Body of pancreas (tissue), 4 donors: ENCODE measurements at regions not wholly inside any gene's neighbourhood (a gene's known extent, or its start where the extent isn't known, plus 50 kb on each side); places are given as distances from the start of the nearest gene placed in this dataset.
A peak's percentile ranks its signal among the peaks of the same experiment; 100 is the strongest.
"Not testable (repeated sequence)": the region's sequence is repeated elsewhere in the genome, so short reads cannot be mapped to it uniquely, and the experiment has no call there.

Source experiments
- ATAC-seq: fragments of 150-250 bp; one replicate; pipeline ENCODE4 v1.9.1; 2016
- DNase-seq, 4 donors: peaks; one replicate each; pipeline ENCODE4 v3.0.0-alpha.2; 2019
- H3K27ac ChIP-seq, 4 donors: fragments of 200-600 bp; sonication (generic); 1 replicate in 3 of 4; 2 replicates in 1 of 4; pipeline versions ENCODE4 v1.5.1 to v1.6.1; 2016 to 2019; ENCODE audit warnings: mild to moderate bottlenecking in 1 of 4, mixed read lengths in 1 of 4, moderate library complexity in 1 of 4
- H3K27me3 ChIP-seq, 2 donors: fragments of 200-600 bp; sonication (generic); one replicate each; pipeline ENCODE4 v1.6.0; 2016; ENCODE audit warnings: mild to moderate bottlenecking in 1 of 2
- H3K36me3 ChIP-seq, 2 donors: fragments of 200-600 bp; sonication (generic); replicated peaks in 1 of 2; 2 replicates each; pipeline ENCODE4 v1.5.1; 2016; ENCODE audit warnings: low read depth in 2 of 2; ENCODE audit not compliant: insufficient read depth in 1 of 2
- H3K4me1 ChIP-seq: fragments of 200-600 bp; sonication (generic); one replicate; pipeline ENCODE4 v1.6.0; 2016
- H3K4me3 ChIP-seq, 2 donors: fragments of 200-600 bp; sonication (generic); 1 replicate in 1 of 2; 2 replicates in 1 of 2; pipeline ENCODE4 v1.5.1; 2016 to 2019
- H3K9me3 ChIP-seq, 3 donors: fragments of 200-600 bp; sonication (generic); 1 replicate in 2 of 3; 2 replicates in 1 of 3; pipeline ENCODE4 v1.5.1; 2016
- CTCF ChIP-seq, 7 experiments: fragments of 450-650 bp in 4 of 7; fragments of 200-600 bp in 3 of 7; sonication (generic) in 3 of 7; IDR thresholded peaks; one replicate each; pipeline ENCODE4 v1.5.1; 2016 to 2019; ENCODE audit warnings: antibody characterized with exemption in 7 of 7
- POLR2A ChIP-seq, 3 donors: fragments of 450-650 bp; IDR thresholded peaks; one replicate each; pipeline ENCODE4 v1.6.1; 2016; ENCODE audit warnings: antibody characterized with exemption in 3 of 3, mild to moderate bottlenecking in 2 of 3
- WGBS, 2 donors: methylation state at CpG; one replicate each; pipeline ENCODE4 v1.1.5; 2017; 5-methylcytosine and 5-hydroxymethylcytosine counted together
- intact Hi-C: fragments of 100-400 bp; cut with DNase I; formaldehyde crosslinking; loops from one replicate; pipeline ENCODE4 v1.15.1; 2023

GRCh38 chr5:96101358-96102089 lies 139.9 kb upstream of the ELL2 start:
- Histone ChIP-seq H3K9me3 (no peaks in the 10 kb centered on the region), H3K4me3 (no peak overlapping the region), H3K4me1 (peaks cover 20% of the 10 kb centered on the region), H3K36me3 (no peaks in the 10 kb centered on the region), H3K27ac (peak overlapping the region; percentile 50 to 57 (median 52)), H3K27me3 (no peaks in the 10 kb centered on the region)
- intact Hi-C loops, result no loop called here
- peak; percentile 84 for ATAC-seq
- 52 to 63% methylated on average over 6 to 7 of the region's 7 CpGs for whole genome bisulfite sequencing, 2 donors
- TF ChIP-seq CTCF (IDR thresholded peaks at IDR 0.05) (no peak), POLR2A (IDR thresholded peaks at IDR 0.05) (no peak)
- DNase-seq, result peak; percentile 57 to 72 (median 68)

- DNase-seq, intact Hi-C loops, H3K4me3 ChIP-seq, H3K9me3 ChIP-seq, ATAC-seq, H3K27ac ChIP-seq, H3K27me3 ChIP-seq, H3K36me3 ChIP-seq: not testable (repeated sequence)
- peaks cover 44% of the 10 kb centered on the region for H3K4me1 ChIP-seq
Observed at GRCh38 chr5:96097488-96097887, 135.8 kb upstream of the ELL2 start.

GRCh38 chr5:96096724-96097123 lies 135.1 kb upstream of the ELL2 start:
- intact Hi-C loops, result no loop called here
- Histone ChIP-seq H3K9me3 (no peaks in the 10 kb centered on the region), H3K27ac (no peak overlapping the region), H3K36me3 (no peaks in the 10 kb centered on the region), H3K4me3 (no peak overlapping the region), H3K27me3 (no peaks in the 10 kb centered on the region), H3K4me1 (peaks cover 37% of the 10 kb centered on the region)
- 87 to 98% methylated on average over 2 of the region's 2 CpGs for WGBS, 2 donors
- no peak for DNase-seq
- TF ChIP-seq POLR2A (IDR thresholded peaks at IDR 0.05), result no peak
- ATAC-seq, result no peak

GRCh38 chr5:96094904-96095303 lies 133.3 kb upstream of the ELL2 start:
- no peaks in the 10 kb centered on the region for H3K27me3 ChIP-seq
- H3K4me1 ChIP-seq, result peaks cover 28% of the 10 kb centered on the region
- ATAC-seq (no peak), DNase-seq (peak in 1 of 4 donors; percentile 44)
- peak overlapping the region; percentile 60 to 87 (median 84) for H3K27ac ChIP-seq
- H3K9me3 ChIP-seq, result no peaks in the 10 kb centered on the region
- H3K4me3 ChIP-seq, result no peak overlapping the region
- no peaks in the 10 kb centered on the region for H3K36me3 ChIP-seq
- TF ChIP-seq POLR2A (IDR thresholded peaks at IDR 0.05), result no peak
- TF ChIP-seq CTCF (IDR thresholded peaks at IDR 0.05), result no peak
- intact Hi-C loops, result no loop called here

GRCh38 chr5:96093890-96094381 lies 132.3 kb upstream of the ELL2 start:
- Histone ChIP-seq H3K4me3 (no peak overlapping the region), H3K4me1 (peaks cover 28% of the 10 kb centered on the region), H3K36me3 (no peaks in the 10 kb centered on the region), H3K9me3 (no peaks in the 10 kb centered on the region), H3K27me3 (no peaks in the 10 kb centered on the region), H3K27ac (peak overlapping the region; percentile 78 to 87 (median 84))
- WGBS, 2 donors, result 9 to 10% methylated on average over 1 of the region's 1 CpG
- TF ChIP-seq CTCF (IDR thresholded peaks at IDR 0.05) (no peak), POLR2A (IDR thresholded peaks at IDR 0.05) (peak in 1 of 3 donors; percentile 20)
- ATAC-seq (peak; percentile 94), DNase-seq (peak in 2 of 4 donors; percentile 33 to 62)
- intact Hi-C loops, result no loop called here

GRCh38 chr5:96093340-96093739 lies 131.7 kb upstream of the ELL2 start:
- peak overlapping the region; percentile 78 to 87 (median 84) for H3K27ac ChIP-seq

More at GRCh38 chr5:96093340-96093739, 131.7 kb upstream of the ELL2 start:
- Histone ChIP-seq H3K27me3 (no peaks in the 10 kb centered on the region), H3K36me3 (no peaks in the 10 kb centered on the region), H3K9me3 (no peaks in the 10 kb centered on the region), H3K4me1 (peaks cover 28% of the 10 kb centered on the region), H3K4me3 (no peak overlapping the region)
- DNase-seq (peak; percentile 47 to 62 (median 57)), ATAC-seq (peak; percentile 57)
- intact Hi-C loops, result no loop called here
- TF ChIP-seq POLR2A (IDR thresholded peaks at IDR 0.05) (no peak), CTCF (IDR thresholded peaks at IDR 0.05) (no peak)
- WGBS, 2 donors, result 38 to 46% methylated on average over 3 of the region's 3 CpGs
